Fibroblast of peridontal ligament (primary cell): ENCODE measurements at regions not wholly inside any gene's neighbourhood (a gene's known extent, or its start where the extent isn't known, plus 50 kb on each side); places are given as distances from the start of the nearest gene placed in this dataset.

Experiments used
- DNase-seq: peaks from one replicate; pipeline ENCODE4 v3.0.0-alpha.2; 2010; ENCODE audit errors: extremely low read depth

- DNase-seq = no peak
Measured at GRCh38 chr10:111347386-111348013, 270.7 kb downstream of the ADRA2A start.

- no peak for DNase-seq
Measured at GRCh38 chr10:111348076-111348475, 271.2 kb downstream of the ADRA2A start.

DNA sequence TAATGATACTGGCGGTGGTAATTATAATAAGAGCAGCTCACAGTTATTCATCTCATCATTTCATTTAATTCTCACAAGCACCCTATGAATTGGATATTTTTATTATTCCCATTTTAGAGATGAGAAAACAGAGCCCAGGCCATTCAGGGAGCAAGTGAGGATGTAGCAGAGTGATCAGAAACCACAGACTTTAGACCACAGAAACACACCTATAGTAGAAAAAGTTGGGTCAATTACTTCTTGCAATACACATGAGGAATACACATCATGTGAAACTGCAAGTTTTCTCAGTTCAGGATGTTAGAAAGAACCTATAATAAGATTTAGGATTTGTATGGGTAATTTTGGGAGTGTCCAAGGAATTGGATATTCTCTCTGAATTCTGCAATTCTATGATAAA is 278.0 kb downstream of the ADRA2A start:
- DNase-seq = no peak

- no peak for DNase-seq
Measured at GRCh38 chr10:111356571-111356970, 279.7 kb downstream of the ADRA2A start.

DNA sequence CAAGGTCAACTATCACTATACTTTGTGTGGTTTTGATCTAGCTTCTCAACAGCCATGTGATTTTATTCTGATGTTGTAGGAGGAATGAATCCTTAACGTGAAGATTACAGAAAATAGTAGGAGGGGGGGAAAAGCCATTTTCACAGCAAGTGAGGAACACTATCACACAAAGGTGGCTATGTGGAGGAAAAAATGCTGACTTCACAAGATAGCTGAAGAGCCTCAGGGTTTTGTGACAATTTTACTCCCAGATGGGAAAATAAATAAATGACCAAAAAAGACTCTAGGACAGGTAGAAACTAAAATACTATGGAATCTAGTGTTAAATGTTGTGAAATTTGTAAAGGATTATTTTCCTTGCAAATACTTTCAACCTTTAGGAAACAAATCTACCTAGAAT is 281.0 kb downstream of the ADRA2A start:
- no peak for DNase-seq

GRCh38 chr10:111360260-111360925 is 283.6 kb downstream of the ADRA2A start:
- DNase-seq = peak; percentile 9

DNA sequence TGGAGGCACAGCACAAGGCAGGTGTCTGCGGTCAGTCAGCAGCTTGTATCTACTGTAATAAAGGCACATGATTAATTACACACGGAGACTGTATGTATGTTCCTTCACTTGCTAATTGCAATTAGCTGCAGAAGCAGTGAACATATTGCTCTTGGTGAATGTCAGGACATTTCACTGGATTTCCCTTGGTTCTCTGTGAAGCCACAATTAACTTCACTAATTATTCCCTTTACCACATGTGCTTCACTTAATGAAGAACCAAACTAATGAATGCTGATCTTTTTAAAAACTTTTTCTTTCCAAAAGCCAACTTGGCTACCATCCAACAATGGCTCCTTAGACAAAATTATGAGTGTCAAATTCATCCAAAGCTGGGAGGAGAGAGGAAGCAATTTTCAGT is 290.7 kb downstream of the ADRA2A start:
- no peak for DNase-seq

GRCh38 chr10:111370101-111370500 is 293.3 kb downstream of the ADRA2A start:
- DNase-seq = no peak

- DNase-seq = no peak
Measured at GRCh38 chr10:111373696-111374095, 296.9 kb downstream of the ADRA2A start.

DNA sequence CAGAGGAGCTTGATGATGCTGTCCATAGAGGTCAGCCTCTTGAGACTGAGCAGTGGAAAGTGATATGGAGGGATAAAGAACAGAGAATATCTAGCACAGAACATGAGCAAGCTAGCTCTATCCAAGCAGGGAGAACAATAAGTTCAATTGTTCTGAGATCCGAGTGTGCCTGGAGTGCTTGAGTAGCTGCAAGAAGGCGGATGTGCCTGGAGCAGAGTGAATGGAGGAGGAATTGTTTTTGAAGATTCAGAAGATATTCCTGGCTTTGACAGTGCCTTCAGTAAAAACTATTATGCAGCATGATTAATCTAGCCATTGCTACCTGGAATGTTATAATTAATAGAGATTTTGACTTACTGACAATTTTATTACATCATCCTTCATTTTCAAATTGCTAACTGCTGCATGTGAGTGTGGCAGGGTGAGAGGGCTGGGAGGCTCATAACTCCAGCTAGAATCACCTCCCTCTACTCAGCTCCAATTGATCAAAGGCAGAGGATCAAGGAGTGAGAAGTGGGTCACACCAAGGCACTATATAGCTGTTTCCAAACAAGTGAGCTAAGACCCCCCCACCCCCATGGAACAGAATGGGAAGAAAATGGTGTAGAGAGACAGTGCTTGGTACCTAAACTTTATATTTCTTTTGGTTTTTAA is 302.8 kb downstream of the ADRA2A start:
- DNase-seq = no peak

DNA sequence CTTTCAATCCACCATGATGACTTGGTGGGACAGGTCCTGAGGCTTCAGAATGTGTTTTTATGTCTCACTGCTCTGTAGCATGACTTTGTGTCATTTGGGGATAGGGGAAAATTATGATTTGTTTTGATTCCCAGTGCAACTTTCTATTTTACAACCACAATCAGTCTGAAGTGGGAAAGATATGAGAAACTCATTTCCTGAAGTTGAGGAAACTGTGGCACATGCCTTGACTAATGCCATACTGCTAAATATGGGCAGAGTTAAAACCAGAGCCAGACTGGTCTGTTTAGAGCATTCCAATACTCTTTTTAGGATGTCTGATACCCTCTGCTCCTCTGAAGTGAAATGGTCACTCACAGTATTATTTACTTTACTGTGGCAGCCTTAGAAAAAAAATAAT is 307.7 kb downstream of the ADRA2A start:
- no peak for DNase-seq

DNA sequence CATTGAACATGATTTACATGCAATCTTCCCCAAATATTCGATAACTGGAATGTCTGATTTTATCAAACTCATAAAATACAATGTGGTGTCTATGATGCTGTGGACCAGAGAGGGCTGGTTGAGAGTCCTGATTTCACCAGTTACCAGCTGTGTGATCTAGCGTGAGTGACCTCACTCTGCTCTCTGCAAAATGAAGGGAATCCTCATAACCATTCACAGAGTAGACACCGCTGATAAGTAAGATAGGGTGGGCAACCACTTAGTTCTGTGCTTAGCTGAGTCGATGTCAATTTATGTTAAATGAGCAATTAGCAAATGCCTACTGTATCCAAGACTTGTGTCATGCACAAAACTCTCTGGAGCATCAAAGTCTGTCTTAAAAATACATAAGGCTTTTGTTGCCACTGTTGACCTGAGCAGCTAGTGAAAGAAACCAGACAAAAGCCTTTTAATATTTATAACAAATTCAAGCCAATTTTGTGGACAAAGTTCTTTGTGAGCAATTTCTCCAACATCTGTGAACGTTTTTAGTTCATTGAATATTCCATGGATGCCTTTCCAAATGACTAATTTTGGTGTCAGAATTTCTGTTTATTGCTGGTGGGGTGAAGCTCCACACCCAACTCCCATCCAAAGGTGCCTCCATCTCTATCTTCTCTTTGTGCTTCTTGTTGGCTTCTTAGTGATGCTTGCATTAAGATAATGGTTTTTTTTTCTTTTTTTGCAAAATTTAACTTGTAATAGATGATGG is 314.2 kb downstream of the ADRA2A start:
- no peak for DNase-seq

DNA sequence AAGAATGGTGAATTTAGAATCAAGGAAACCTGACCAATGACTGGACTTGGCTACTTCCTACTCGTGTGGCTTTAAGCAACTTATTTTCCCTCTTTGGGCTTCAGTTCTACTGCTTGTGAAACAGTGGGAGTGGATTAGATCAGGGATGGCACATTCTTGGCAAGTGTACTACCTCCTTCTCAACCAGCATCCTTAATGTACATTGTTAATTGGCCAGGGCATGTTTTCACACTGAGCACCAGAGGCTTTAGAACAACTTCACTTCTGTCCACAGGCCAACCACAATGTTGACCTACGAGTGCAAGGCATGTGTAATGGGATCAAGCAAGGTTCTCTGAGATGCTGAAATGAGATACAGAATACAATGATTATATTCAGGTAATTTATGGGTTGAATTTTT is 315.3 kb downstream of the ADRA2A start:
- no peak for DNase-seq

GRCh38 chr10:111392910-111393309 is 316.1 kb downstream of the ADRA2A start:
- DNase-seq = no peak

GRCh38 chr10:111410740-111411139 is 333.9 kb downstream of the ADRA2A start:
- DNase-seq = no peak

DNA sequence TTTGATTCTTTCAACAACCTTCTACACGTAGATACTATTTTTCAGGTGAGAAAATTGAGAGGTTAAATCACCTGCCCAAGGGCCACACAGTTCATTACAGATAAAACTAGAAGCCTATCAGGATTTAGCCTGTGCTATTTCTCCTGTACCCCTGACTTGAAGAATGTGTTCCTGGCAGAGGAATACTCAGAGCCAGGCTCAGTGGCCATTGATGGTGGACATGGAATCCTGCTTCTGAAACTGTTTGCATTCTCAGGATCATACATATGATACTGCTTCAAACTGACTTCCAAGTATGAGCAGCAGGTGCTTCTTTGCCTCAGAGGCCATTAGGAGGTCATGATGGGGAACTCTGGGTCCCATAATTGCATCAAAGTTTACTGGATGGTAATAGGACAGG is 348.6 kb downstream of the ADRA2A start:
- no peak for DNase-seq

GRCh38 chr10:111429288-111430028 is 352.6 kb downstream of the ADRA2A start:
- peak; percentile 51 for DNase-seq

- DNase-seq = no peak
Measured at GRCh38 chr10:111430070-111430469, 353.2 kb downstream of the ADRA2A start.

- no peak for DNase-seq
Measured at GRCh38 chr10:111432588-111432987, 355.8 kb downstream of the ADRA2A start.

DNA sequence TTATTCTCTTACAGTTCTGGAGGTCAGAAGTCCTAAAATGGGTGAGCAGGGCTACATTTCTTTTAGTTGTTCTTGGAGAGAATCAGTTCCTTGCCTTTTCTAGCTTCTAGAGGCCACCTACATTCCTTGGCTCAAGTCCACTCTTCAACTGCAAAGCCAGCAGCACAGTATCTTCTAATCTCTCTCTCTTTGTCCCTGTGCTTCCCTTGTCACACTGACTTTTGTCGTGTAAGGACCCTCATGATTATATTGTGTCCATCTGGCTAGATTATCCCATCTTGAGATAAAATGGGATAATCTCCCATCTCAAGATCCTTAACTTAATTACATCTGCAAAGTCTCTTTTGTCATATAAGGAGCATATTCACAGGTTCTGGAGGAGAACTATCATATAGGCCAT is 359.0 kb downstream of the ADRA2A start:
- no peak for DNase-seq

DNA sequence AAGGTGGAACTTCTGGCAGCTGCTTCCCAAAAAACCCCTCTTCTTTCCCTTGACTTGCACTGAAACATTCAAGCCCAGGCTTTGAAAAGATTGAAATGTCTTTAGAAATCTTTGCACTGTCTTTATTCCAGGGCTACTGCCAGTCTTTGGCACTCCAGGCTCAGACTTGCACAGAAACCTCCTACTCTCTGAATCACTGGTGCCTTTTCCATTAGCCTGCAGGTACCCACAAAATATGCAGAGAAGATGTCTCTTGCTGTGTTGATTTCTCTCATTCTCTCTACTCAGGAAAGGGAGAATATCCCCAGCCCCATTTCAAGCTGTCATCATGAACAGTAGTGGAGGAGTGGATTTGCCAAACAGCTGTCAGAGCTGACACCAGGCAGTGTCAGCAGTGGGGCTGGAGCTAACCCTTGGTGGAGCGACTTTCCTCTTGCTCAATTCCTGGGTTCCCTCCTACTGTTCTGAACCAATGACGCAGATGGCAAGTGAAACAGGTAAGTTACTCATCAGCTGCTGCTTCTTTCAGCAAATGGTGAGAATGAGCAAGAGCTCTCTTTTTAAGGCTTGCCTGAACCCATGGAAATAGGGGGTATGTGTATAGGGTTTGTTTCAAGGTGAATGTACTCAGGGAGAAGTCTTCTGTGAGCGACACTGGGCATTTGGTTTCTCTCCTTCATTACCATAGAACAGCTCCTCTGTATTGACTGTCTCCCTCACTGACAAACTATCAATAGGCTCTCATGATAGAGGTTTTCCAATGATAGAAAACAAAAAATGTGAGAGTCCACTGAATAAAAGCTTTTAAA is 362.4 kb downstream of the ADRA2A start:
- DNase-seq = no peak
